ENCODE measurements at regions not wholly inside any gene's neighbourhood (a gene's known extent, or its start where the extent isn't known, plus 50 kb on each side); places are given as distances from the start of the nearest gene placed in this dataset.

GRCh38 chr1:230518511-230518910 is 92.4 kb upstream of the PGBD5 start:
- DNase-seq (ENCODE audit: low read depth), result no peak
- TF ChIP-seq CTCF (conservative IDR thresholded peaks at IDR 0.05; ENCODE audit: low read depth, low read length), result no peak
- H3K4me3 ChIP-seq (ENCODE audit: low read depth, low read length), result no peak overlapping the region

GRCh38 chr1:230517786-230518185 is 91.7 kb upstream of the PGBD5 start:
- no peak overlapping the region for H3K4me3 ChIP-seq (ENCODE audit: low read depth, low read length)
- no peak for TF ChIP-seq CTCF (conservative IDR thresholded peaks at IDR 0.05; ENCODE audit: low read depth, low read length)
- no peak for DNase-seq (ENCODE audit: low read depth)

- no peak for TF ChIP-seq CTCF (conservative IDR thresholded peaks at IDR 0.05; ENCODE audit: low read depth, low read length)
- no peak overlapping the region for H3K4me3 ChIP-seq (ENCODE audit: low read depth, low read length)
- no peak for DNase-seq (ENCODE audit: low read depth)
Measured at GRCh38 chr1:230517326-230517725, 91.2 kb upstream of the PGBD5 start.

GRCh38 chr1:230516889-230517288 is 90.8 kb upstream of the PGBD5 start:
- H3K4me3 ChIP-seq (ENCODE audit: low read depth, low read length), result no peak overlapping the region
- DNase-seq (ENCODE audit: low read depth), result no peak
- TF ChIP-seq CTCF (conservative IDR thresholded peaks at IDR 0.05; ENCODE audit: low read depth, low read length), result no peak

GRCh38 chr1:230515451-230516145 is 89.5 kb upstream of the PGBD5 start:
- H3K4me3 ChIP-seq (ENCODE audit: low read depth, low read length), result no peak overlapping the region
- no peak for TF ChIP-seq CTCF (conservative IDR thresholded peaks at IDR 0.05; ENCODE audit: low read depth, low read length)
- no peak for DNase-seq (ENCODE audit: low read depth)

GRCh38 chr1:230510496-230510895 is 84.4 kb upstream of the PGBD5 start:
- DNase-seq (ENCODE audit: low read depth), result peak; percentile 5
- H3K4me3 ChIP-seq (ENCODE audit: low read depth, low read length), result no peak overlapping the region
- TF ChIP-seq CTCF (conservative IDR thresholded peaks at IDR 0.05; ENCODE audit: low read depth, low read length), result no peak

- H3K4me3 ChIP-seq (ENCODE audit: low read depth, low read length), result no peak overlapping the region
- DNase-seq (ENCODE audit: low read depth), result peak; percentile 94
- no peak for TF ChIP-seq CTCF (conservative IDR thresholded peaks at IDR 0.05; ENCODE audit: low read depth, low read length)
Measured at GRCh38 chr1:230509281-230509977, 83.3 kb upstream of the PGBD5 start.

Measured in choroid plexus epithelial cell (primary cell).